ENCODE measurements at regions not wholly inside any gene's neighbourhood (a gene's known extent, or its start where the extent isn't known, plus 50 kb on each side); places are given as distances from the start of the nearest gene placed in this dataset.
A peak's percentile ranks its signal among the peaks of the same experiment; 100 is the strongest.

DNA sequence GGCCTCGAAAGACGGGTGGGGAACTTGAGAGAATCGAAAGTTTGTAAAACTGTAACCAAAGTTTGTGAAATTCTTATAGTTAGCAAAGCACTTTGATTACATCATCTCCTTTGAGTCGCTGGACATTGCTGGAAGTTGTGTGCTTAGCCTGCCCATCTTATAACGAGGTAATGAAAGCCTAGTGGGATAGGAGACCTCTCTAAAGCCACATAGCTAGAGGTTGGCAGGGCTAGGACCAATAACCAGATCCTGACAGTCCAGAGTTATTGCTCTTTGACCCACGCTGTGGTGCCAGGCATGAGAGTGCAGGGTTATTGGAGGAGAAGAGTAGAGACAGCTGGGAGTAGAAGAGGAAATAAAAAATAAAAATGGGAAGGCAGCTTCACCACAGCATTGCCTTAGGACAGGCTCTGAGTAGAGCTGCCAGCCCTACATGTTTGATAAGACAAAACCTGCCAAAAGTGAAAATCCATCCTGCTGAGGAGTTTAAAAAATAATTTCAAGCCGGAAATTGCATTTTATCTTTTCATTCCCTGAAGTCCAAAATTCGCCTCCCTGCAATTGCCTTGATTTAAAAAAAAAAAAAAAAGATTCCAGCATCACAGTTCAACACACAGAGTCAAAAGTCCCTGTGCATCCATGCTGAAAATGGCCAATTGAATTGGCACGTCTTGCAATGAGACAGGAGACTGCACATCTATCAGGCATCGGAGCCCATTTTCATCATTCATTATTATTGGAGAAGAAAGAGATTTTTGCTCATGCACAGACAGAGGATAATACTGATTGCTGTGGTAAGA is 225.5 kb upstream of the POU2AF2 start:
- peak in 1 of 2 donors; percentile 18 for DNase-seq

DNA sequence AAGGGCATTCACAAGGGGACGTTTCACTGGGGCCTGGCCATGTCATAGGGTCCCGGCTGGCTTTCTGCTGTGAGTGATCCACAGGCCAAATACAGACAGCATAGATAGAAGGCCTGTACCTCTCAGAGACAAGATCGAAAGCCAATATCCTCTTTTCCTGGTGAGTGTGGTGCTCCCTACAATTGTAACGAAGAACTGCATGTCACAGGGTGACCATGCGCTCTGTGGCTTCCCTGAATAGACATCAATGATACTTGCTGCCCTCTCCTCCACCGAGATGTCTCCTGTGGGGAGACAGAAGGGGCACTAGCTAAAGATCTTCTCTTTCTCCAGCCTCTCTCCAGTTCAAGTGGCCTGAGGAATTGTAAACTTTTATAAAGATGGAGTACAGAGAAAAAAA is 226.1 kb upstream of the POU2AF2 start:
- no peak for DNase-seq

DNA sequence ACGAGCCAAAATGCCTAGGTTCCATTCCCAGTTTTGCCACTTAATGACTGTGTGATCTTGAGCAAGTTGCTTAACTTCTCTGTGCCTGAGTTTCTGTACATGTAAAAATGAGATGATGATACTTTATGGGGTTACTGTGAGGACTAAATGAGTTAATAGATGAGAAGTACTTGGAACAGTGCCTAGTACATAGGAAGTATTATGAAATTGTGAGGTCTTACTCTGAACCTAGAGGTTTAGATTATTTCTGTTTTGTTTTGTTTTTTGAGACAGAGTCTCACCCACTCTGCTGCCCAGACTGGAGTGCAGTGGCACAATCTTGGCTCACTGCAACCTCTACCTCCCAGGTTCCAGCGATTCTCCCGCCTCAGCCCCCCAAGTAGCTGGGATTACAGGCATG is 227.0 kb upstream of the POU2AF2 start:
- no peak for DNase-seq

DNA sequence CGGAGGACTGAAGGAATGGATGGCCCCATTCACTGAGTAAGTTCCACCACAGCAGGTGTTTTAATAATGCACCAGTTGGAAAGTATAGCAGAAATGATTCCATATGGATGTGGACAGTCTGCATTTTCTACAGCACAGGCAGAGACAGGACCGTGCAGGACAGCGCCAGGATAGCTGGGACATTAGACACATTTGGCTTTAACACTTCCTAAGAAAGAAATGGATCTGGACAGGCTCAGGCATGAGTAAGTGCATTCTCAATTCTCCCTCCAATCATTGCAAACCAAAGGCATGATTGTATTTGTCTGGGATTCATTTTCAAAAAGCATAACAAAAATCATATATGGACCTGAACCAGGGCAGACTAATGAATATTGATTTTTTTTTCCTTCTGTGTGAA is 233.0 kb upstream of the POU2AF2 start:
- DNase-seq: no peak

DNA sequence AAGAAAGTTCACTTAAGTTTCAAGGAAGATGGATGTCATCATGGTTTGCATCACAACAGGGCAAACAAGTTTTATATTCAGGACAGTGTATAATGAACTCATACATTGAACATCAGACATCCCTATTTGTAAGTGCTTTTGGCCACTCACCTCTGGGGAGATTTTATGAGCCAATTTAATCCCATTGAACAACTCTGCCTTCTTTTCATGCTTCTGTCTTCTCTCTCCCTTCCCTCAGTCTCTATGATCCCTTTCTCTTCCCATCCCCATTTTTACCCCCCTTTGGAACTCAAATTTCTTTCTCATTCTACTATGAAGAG is 234.3 kb upstream of the POU2AF2 start:
- no peak for DNase-seq

DNA sequence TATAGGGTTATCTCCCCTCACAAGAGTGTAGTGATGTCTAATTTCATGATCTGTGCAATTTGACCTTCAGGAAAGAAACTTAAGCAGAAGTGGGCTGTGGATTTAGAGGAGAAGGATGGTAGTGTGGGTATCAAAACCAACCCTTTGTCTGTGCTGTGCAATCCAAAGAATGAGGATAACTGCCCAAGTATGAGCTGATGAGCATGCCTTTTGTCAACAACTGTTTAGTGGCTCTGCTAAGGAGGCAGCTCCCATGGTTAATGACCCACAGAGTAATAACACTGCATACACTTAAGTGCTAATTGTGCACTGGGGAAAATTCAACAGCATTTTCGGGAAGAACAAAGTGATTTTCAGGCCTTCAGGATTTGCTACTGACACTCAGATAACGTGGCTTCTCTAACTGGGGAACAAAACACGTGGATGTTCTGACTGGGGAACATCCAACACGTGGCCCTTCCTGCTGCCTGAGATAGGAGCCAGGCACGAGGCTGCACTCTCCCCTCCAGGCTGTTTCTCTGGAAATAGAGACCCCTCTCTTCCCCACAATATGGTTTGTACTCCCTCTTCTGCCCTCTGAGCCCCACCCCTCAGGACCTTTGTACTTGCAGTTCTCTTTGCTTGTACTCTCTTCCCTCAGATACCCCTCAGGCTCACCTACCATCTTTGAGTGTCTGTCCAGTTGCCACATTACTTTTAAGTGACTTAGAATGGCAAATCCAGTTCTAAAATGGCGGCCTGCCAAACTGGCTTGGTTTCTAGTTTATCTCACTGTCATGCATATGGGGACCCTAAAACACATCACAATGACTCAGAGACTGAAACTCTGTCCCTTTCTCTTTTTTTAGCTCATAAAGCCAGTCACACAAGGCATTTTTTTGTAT is 234.9 kb upstream of the POU2AF2 start:
- no peak for DNase-seq

DNA sequence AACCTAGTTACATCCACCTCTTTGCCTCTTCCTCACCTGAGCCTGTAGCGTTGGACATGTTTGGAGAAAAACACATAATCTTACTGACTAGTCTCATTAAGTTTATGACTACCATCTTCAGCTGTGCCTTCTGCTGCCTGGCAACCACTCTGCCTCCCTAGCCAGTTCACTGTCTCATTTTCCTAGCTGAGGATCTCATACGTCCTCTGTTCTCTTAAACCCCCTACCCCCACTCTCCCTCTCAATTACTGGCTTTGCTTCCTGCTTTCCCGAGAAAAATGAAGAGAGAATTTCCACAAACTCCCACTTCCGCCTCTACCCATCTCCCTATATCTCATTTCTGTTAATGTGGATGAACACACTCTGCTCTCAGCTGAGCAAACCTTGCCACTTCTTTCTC is 239.3 kb upstream of the POU2AF2 start:
- DNase-seq: no peak

DNA sequence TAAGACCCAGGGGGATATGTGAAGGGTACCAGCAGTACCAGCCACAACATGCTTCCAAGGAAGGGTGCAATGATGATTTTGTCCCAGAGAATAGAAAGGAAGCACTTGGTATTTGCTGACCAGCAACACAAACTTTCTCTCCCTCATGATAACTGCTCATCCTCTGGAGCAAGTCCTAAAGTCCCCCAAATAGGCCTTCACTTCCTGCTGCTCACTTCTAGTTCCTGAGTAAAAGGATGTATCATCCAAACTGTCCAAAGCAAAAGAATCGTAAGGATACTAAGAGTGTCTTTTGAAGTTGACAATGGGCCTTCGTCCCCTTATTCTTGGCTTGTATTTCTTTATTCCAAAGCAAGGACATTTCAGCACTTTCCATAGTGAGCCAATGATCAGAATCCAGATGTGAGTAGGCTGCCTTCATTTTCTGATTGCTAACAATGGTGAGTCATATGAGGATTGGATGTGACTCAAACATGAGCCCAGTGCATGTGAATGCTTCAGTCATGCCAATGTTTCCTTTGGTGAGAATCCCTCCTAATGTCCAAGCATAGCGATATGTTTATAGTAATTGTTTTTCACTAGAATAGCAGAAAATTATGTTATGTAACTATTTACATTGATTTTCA is 243.4 kb upstream of the POU2AF2 start:
- DNase-seq: no peak

DNA sequence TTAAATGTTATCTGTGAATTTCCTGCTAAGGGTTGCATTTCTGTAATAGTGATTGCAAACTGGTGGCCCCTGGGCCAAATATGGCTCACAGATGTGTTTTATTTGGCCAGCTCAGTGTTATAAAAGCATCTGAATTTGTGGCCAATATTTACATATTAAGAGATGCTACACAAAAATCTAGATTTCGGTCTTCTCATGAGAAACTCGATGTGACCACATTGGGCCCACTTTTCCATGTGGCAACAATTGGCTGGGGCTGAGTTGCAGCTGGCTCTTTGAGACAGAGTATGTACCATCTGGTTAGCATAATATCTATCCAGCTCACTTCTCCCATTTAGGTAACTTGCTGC is 244.5 kb upstream of the POU2AF2 start:
- no peak for DNase-seq

DNA sequence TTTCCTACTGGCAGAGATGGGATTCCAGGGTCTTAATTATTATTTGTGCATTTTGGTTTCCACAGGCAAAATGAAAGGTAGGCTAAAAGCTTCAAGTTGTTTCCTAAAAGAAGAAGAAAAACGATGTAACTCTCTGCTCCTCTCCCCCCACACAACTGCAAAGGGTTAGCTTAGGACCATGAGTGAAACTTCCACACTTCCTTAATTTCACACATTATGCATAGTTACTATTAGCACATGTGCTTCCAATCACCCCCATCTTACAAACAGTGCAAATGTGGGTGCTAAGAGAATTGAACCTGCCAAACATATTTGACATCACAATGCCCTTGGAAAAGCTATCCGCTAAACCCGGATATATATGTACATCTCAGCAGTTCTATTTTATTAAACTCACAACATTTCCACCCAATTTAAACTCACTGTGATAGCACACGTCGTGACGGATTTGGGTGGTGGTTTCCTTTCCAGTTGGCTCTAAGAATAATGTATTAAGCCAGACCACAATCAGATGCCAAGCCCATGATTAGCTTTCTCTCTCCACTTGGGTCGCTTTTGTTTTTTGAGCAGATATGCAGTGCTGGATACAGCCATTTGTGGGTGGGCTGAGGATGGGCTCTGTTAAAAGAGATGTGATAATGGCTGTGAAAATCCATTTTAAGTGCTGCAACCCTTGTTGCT is 245.0 kb upstream of the POU2AF2 start:
- DNase-seq: no peak

DNA sequence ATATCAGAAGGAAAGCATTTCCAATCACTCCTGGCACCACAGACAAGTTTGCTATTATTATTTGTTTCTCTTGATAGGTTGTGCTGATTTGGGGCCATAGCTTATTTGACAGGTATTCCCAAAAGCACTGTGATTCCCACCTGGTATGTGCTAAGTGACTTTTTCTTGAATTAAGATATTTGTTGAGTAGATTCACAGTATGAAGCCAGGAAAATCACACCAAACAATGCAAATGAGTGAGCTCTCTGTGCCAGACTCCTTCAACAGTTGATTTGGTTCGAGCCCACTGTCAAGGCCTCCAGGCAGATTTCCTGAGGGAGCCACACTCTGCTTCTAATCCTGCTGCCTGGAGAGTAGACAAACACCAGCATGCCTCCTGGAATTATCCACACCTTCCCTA is 253.0 kb upstream of the POU2AF2 start:
- DNase-seq: no peak

DNA sequence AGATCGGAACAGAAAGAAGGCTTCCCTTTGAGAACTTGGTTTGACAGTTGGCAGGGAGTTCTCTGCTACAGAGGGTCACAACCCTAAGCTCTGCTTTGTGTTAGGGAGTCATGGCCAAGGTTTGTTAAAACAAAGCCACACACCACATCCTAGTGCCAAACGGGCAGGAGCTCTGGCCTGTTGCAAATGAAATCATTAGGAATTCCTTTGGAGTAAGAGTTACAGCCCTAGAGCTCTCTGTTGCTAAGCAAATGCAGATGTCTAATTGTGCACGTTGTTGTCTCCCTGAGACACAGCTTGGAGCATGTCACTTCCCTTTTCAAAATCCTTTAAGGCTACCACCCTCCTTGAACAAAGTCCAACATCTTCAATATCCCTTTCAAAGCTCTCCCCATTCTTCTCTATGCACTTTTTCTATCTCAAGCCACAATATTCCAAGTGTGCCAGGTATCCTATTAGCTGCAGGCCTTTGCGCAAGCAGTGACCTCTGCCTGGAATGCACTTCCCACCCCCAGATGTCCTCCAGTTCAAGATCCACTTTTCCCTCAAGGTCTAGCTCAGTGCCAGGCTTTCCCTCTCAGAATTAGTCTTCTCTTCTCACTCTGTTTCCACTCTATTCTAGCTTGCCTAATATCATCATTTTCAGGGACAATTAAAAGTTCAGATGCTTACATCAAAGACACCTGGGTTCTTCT is 253.7 kb upstream of the POU2AF2 start:
- no peak for DNase-seq

DNA sequence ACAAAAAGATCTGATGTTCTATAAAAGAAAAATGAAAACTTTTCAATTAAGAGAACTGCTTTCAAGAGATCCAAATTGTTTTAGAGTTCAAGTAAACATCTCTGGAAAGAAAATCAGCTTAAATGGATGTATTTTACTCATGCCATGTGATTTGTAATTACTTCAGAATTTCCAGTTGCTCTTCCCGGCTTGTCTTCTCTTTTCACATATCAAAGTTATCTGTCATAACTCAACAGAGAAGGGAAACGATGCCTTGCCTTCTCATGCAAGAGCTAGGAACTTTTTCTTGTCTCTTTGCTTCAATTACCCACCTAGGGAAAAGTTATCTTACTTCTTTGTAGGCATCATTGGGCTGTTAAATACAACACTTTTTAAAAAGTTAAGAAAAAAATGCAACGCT is 255.2 kb upstream of the POU2AF2 start:
- no peak for DNase-seq

DNA sequence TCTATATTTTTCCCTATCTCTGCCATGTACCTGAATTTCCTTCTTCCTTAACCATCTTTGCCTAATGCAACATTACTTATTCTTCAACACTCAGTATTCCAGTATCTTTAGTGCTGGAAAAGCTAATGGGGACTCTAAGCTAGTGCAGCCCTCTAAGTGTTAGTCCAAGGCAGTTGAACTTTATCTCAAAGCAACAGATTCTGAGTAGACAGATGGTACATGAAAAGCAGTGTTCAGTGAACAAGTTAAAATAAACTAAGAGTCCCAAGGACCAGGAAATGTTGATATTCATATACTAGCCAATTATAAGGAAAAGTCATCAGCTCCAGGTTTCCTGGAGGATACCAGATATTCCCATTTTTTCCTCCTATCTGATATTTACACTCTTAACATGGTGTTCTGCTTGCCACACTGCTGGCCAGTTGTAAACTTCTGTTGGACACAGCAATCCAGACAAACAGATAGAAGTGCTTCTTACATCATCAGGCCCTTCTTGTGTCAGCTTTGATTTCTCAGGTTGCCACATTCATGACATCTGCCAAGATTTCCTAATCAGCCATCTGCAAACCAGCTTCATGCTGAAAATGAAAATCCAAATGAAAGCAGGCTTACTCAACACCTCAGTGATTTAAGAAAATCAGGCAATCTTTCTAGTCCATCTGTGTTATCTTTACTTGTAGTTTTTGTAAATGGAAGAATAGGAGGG is 255.9 kb upstream of the POU2AF2 start:
- no peak for DNase-seq

DNA sequence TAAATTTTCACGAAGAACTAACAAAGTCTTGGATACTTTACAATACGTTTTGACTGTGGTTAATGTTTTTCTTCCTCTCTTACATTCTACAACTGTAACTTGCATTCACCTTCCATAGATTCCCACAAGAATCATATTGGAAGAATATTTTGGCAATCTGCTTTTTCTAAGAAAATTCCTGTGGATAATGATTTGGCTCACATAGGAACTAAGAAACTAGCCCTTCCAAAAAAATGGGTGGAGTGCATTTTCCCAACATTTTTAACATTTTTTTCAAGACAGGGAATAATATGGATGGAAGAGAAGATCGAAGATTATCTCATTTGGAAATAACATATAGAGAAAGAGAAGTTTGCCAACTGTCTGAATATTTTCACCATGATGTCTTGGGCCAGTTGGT is 256.9 kb upstream of the POU2AF2 start:
- no peak for DNase-seq

DNA sequence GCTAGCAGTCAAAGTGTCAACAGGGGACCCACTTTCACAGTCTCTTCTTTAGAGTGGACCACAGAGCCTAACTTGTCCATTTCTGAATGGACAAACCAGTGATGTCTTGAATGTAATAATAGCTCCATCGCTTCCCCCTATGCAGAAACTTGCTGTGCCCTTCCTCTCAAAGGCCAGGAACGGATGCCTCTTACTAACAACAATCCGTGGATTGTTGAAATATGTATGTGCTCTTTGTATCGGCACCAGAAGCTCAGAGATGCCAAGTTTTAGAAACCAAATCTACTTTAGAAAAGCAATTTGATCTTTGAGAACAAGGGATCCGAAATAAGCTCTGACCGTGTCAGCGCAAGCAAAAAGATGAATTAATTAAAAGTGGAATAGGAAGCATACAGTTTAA is 259.5 kb upstream of the POU2AF2 start:
- DNase-seq: no peak

DNA sequence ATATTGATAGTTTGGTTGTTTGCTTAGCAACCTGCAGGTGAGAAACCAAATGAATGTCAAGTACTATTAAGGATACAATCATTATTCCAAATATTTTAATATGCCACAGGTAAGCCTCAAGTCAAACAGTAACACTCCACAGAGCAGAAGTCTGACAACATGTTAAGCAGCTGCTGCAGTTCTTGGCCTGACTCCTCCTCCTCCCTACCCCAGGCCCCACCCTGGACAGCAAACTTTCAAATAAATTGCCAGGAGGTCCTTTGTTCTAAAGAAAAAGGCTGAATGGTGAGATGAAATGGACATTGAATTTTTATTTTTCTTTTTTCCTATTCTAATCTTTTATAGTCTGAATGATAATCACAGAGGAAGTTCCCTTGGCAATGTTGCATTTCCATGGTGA is 260.0 kb upstream of the POU2AF2 start:
- no peak for DNase-seq

DNA sequence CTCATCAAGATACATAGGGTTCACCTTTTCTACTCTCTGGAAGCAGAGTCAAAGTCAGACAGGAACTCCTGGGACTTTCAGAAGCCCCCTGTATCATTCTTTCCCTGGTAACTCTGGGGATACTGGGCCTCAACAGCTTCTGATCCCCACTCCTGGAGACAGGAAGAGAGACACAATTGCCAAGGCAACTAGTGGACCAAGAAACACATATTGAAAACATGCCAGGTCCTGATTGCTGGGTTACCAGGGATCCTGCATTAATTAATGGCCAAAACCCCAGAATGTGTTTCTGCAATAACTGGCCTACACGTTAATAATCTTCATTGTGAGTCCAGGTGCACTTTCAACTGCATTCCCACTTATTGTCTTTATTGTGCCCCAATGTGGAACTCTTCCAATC is 260.8 kb upstream of the POU2AF2 start:
- no peak for DNase-seq

DNA sequence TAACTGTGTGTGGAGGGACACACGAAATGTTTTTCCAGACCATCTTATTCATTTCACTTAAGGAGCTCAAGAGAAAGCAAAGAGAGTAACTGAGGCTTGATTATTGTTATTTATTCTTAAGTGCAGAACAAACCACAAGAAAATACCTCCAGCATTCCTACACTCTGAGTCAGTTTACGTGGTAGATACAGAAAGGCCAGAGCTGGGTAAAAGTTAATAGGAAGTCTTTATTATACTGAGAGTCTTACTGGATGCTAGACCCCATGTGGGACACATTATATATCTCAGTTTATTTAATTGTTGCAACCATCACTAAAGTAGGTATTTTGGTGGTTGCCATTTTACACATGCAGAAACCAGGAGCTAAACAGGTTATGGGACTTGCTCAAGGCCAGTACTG is 261.4 kb upstream of the POU2AF2 start:
- no peak for DNase-seq

DNA sequence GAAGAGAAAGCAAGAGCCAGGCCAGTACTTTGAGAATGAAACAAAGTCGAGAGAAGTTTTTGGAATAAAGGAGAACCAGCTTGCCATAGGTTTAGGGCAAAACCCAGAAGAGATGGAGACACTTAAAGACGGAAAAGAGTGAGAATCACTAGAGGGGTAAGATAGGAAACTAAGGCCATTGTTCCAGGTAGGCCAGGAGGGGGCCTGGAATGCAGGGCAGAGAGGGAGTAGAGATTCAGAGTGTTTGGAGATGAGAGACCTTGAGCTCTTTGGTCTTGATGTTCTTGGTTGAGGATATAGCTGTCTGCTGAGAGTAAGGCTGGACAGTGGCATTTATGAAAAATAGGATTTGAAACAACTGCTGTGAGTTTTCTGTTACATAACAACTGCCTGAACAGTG is 263.3 kb upstream of the POU2AF2 start:
- no peak for DNase-seq

DNA sequence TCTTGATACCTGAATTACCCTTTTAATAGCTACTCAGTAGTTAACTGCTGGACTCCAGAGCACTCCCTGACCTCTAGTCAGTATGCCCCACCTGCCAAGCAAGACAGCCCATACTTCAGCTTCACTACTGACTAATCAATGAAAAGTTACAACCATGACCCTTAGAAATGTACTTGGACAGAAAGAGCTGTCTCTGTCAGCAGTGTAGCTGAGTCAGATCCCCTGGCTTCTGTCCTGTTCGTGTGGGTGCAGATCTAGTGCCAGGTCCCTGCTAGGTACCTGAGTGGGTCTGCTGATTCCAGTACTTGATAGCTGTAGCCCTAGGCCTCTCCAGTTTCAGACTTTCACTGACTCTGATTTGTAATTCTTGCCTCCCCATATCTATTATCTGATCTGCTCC is 265.8 kb upstream of the POU2AF2 start:
- no peak for DNase-seq

DNA sequence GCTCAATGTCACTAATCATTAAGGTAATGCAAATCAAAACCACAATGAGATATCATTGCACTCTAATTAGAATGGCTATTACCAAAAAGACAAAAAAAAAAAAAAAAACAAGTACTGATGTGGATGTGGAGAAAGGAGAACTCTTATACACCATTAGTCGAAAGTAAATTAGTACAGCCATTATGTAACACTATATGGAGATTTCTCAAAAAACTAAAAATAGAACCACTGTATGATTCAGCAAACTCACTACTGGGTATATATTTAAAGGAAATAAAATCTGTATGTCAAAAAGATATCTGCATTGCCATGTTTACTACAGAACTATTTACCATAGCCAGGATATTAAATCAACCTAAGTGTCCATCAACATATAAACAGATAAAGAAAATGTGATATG is 265.4 kb upstream of the ARHGAP20 start:
- DNase-seq: no peak
